ENCODE measurements at regions not wholly inside any gene's neighbourhood (a gene's known extent, or its start where the extent isn't known, plus 50 kb on each side); places are given as distances from the start of the nearest gene placed in this dataset.

GRCh38 chr4:6523251-6523650 is 50.8 kb upstream of the PPP2R2C start:
- Mint-ChIP-seq H3K36me3 (ENCODE audit: insufficient read depth) (no peaks in the 10 kb centered on the region), H3K4me3 (no peak overlapping the region), H3K9me3 (no peaks in the 10 kb centered on the region), H3K27me3 (peaks cover 9 to 55% of the 10 kb centered on the region in 2 donors), H3K27ac (no peak overlapping the region), H3K4me1 (ENCODE audit: low read depth in 2 of 2) (peaks cover 0 to 3% of the 10 kb centered on the region in 2 donors)
- ATAC-seq (replicated peaks) (no peak), DNase-seq (no peak)

DNA sequence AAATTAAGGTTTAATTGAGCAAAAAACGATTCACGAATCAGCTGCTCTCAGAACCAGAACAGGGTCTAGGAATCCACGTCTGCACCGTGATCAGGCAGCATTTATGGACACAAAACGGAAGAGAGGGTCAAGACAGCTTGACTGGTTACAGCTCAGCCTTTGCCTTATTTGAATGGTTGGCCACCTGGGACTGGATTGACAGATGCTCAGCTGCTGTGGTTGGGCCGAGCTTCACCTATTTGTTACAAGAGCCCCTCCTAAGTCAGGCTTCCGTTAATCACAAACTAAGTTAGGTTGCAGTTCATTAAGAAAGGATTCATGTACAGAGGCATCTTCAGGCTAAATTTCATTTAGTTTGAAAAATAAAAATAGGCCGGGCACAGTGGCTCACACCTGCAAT is 50.6 kb upstream of the MAN2B2 start:
- peaks cover 13 to 61% of the 10 kb centered on the region in 2 donors for H3K27me3 Mint-ChIP-seq
- no peaks in the 10 kb centered on the region for H3K9me3 Mint-ChIP-seq
- H3K4me3 Mint-ChIP-seq: no peak overlapping the region
- no peak for DNase-seq
- H3K36me3 Mint-ChIP-seq (ENCODE audit: insufficient read depth): no peaks in the 10 kb centered on the region
- ATAC-seq (replicated peaks): no peak
- H3K4me1 Mint-ChIP-seq (ENCODE audit: low read depth in 2 of 2): peaks cover 0 to 3% of the 10 kb centered on the region in 2 donors
- no peak overlapping the region for H3K27ac Mint-ChIP-seq
